ENCODE measurements at regions not wholly inside any gene's neighbourhood (a gene's known extent, or its start where the extent isn't known, plus 50 kb on each side); places are given as distances from the start of the nearest gene placed in this dataset.

DNA sequence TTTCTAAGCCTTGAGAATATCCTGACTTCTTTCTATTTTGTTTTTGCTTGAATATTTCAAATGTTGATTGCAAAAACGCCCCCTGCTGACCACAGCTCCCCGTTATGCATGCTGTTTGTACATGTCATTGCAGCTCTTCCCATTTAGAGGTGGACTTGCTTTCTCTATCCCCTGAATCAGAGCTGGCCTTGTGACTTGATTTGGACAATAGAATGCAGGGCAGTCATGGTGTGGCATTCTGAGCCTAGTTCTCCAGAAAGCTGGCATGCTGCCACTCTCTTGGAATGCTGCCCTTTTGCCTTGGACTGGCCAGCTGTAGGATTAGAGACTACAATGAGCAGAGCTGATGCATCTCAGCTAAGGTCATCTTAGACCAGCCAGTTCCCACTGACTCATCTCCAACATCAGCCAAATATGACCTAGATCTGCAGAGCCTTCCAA, 1561.5 kb downstream of the MRPL39 start:
- TF ChIP-seq, protein P1, sequence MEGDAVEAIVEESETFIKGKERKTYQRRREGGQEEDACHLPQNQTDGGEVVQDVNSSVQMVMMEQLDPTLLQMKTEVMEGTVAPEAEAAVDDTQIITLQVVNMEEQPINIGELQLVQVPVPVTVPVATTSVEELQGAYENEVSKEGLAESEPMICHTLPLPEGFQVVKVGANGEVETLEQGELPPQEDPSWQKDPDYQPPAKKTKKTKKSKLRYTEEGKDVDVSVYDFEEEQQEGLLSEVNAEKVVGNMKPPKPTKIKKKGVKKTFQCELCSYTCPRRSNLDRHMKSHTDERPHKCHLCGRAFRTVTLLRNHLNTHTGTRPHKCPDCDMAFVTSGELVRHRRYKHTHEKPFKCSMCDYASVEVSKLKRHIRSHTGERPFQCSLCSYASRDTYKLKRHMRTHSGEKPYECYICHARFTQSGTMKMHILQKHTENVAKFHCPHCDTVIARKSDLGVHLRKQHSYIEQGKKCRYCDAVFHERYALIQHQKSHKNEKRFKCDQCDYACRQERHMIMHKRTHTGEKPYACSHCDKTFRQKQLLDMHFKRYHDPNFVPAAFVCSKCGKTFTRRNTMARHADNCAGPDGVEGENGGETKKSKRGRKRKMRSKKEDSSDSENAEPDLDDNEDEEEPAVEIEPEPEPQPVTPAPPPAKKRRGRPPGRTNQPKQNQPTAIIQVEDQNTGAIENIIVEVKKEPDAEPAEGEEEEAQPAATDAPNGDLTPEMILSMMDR (IDR thresholded peaks at IDR 0.05): no peak
- TF ChIP-seq POLR2A (IDR thresholded peaks at IDR 0.05): no peak
